ENCODE measurements at regions not wholly inside any gene's neighbourhood (a gene's known extent, or its start where the extent isn't known, plus 50 kb on each side); places are given as distances from the start of the nearest gene placed in this dataset.

DNA sequence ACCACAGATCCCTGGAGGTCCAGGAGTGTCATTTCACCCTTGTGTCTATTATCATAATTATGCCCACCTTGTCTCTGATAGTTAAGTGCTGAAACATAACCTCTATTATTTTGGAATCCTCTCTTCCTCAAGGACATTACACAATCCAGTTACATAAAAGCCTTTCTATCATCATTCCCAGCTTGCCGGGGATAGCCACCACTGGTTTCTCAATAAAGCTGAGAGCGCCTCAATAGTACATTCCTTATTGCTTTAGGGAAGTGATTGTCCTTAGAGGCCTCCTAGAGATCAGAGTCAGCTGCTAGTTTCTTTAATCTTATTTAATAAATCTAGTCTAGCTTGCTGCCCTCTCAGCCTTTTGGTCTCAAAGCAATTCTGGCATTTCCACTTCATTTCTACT lies 490.0 kb upstream of the ATXN8OS start:
- Histone ChIP-seq H3K27ac (ENCODE audit: extremely low read depth, low read depth, low read length) (no peak overlapping the region), H3K9me3 (ENCODE audit: control insufficient read depth, insufficient read depth, low read depth, low read length) (no peaks in the 10 kb centered on the region), H3K4me3 (ENCODE audit: low read depth, low read length) (no peak overlapping the region), H3K4me1 (ENCODE audit: control insufficient read depth, insufficient read depth, low read length) (no peaks in the 10 kb centered on the region), H3K36me3 (ENCODE audit: control insufficient read depth in 2 of 2, insufficient read depth in 1 of 2, low read length in 2 of 2) (no peaks in the 10 kb centered on the region)
- CTCF ChIA-PET: no interaction called here
- POLR2A ChIA-PET: no interaction called here
- TF ChIP-seq ZNF623 (tag by site-specific recombination; IDR thresholded peaks at IDR 0.05) (no peak), GFI1B (tag by site-specific recombination; IDR thresholded peaks at IDR 0.05) (no peak), ZNF221 (tag by site-specific recombination; IDR thresholded peaks at IDR 0.05; ENCODE audit: borderline replicate concordance) (no peak), ZNF23 (tag by site-specific recombination; IDR thresholded peaks at IDR 0.05; ENCODE audit: borderline replicate concordance) (no peak), ZNF341 (tag by site-specific recombination; IDR thresholded peaks at IDR 0.05; ENCODE audit: low read depth) (no peak), SCRT2 (tag by site-specific recombination; IDR thresholded peaks at IDR 0.05) (no peak), OSR2 (tag by site-specific recombination; IDR thresholded peaks at IDR 0.05) (no peak)
- TF ChIP-seq, protein P1, sequence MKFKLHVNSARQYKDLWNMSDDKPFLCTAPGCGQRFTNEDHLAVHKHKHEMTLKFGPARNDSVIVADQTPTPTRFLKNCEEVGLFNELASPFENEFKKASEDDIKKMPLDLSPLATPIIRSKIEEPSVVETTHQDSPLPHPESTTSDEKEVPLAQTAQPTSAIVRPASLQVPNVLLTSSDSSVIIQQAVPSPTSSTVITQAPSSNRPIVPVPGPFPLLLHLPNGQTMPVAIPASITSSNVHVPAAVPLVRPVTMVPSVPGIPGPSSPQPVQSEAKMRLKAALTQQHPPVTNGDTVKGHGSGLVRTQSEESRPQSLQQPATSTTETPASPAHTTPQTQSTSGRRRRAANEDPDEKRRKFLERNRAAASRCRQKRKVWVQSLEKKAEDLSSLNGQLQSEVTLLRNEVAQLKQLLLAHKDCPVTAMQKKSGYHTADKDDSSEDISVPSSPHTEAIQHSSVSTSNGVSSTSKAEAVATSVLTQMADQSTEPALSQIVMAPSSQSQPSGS (tag by site-specific recombination; IDR thresholded peaks at IDR 0.05; ENCODE audit: low read depth): no peak
- TF ChIP-seq, protein P2, sequence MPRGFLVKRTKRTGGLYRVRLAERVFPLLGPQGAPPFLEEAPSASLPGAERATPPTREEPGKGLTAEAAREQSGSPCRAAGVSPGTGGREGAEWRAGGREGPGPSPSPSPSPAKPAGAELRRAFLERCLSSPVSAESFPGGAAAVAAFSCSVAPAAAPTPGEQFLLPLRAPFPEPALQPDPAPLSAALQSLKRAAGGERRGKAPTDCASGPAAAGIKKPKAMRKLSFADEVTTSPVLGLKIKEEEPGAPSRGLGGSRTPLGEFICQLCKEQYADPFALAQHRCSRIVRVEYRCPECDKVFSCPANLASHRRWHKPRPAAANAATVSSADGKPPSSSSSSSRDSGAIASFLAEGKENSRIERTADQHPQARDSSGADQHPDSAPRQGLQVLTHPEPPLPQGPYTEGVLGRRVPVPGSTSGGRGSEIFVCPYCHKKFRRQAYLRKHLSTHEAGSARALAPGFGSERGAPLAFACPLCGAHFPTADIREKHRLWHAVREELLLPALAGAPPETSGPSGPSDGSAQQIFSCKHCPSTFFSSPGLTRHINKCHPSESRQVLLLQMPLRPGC (tag by site-specific recombination; IDR thresholded peaks at IDR 0.05): no peak
- TF ChIP-seq, protein P3, sequence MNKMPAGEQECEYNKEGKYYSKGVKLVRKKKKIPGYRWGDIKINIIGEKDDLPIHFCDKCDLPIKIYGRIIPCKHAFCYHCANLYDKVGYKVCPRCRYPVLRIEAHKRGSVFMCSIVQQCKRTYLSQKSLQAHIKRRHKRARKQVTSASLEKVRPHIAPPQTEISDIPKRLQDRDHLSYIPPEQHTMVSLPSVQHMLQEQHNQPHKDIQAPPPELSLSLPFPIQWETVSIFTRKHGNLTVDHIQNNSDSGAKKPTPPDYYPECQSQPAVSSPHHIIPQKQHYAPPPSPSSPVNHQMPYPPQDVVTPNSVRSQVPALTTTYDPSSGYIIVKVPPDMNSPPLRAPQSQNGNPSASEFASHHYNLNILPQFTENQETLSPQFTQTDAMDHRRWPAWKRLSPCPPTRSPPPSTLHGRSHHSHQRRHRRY (tag by site-specific recombination; IDR thresholded peaks at IDR 0.05): no peak

DNA sequence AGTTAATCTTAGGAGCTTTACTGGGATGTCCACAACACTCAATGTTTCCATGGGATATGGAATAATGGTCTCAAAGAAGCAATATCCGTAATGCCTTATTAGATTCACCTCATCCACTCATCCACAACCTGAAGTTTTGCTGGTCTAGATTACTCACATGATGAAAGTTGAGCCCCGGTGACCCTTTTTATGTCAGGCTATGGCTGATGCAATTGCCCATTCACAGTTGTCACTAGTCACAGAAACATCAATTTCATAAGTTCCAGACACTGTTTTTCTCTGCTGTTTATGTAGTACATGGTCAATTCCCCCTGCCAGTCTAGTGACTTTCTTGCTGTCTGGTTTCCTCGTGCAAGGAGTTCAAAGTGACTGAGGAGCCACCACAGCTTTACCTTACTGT lies 491.2 kb upstream of the ATXN8OS start:
- Histone ChIP-seq H3K36me3 (ENCODE audit: control insufficient read depth in 2 of 2, insufficient read depth in 1 of 2, low read length in 2 of 2) (no peaks in the 10 kb centered on the region), H3K9me3 (ENCODE audit: control insufficient read depth, insufficient read depth, low read depth, low read length) (no peaks in the 10 kb centered on the region), H3K4me3 (ENCODE audit: low read depth, low read length) (no peak overlapping the region), H3K4me1 (ENCODE audit: control insufficient read depth, insufficient read depth, low read length) (no peaks in the 10 kb centered on the region), H3K27ac (ENCODE audit: extremely low read depth, low read depth, low read length) (no peak overlapping the region)
- ChIA-PET POLR2A (no interaction called here), CTCF (no interaction called here)
- no peak for TF ChIP-seq KLF8 (tag by site-specific recombination; IDR thresholded peaks at IDR 0.05)
- no peak for TF ChIP-seq ZNF138 (tag by site-specific recombination; IDR thresholded peaks at IDR 0.05; ENCODE audit: borderline replicate concordance)
- TF ChIP-seq ZNF654 (tag by site-specific recombination; IDR thresholded peaks at IDR 0.05; ENCODE audit: low read depth): no peak
- TF ChIP-seq ZNF335 (tag by site-specific recombination; conservative IDR thresholded peaks at IDR 0.05): no peak
- TF ChIP-seq, protein P4, sequence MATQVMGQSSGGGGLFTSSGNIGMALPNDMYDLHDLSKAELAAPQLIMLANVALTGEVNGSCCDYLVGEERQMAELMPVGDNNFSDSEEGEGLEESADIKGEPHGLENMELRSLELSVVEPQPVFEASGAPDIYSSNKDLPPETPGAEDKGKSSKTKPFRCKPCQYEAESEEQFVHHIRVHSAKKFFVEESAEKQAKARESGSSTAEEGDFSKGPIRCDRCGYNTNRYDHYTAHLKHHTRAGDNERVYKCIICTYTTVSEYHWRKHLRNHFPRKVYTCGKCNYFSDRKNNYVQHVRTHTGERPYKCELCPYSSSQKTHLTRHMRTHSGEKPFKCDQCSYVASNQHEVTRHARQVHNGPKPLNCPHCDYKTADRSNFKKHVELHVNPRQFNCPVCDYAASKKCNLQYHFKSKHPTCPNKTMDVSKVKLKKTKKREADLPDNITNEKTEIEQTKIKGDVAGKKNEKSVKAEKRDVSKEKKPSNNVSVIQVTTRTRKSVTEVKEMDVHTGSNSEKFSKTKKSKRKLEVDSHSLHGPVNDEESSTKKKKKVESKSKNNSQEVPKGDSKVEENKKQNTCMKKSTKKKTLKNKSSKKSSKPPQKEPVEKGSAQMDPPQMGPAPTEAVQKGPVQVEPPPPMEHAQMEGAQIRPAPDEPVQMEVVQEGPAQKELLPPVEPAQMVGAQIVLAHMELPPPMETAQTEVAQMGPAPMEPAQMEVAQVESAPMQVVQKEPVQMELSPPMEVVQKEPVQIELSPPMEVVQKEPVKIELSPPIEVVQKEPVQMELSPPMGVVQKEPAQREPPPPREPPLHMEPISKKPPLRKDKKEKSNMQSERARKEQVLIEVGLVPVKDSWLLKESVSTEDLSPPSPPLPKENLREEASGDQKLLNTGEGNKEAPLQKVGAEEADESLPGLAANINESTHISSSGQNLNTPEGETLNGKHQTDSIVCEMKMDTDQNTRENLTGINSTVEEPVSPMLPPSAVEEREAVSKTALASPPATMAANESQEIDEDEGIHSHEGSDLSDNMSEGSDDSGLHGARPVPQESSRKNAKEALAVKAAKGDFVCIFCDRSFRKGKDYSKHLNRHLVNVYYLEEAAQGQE (tag by site-specific recombination; IDR thresholded peaks at IDR 0.05): no peak
- TF ChIP-seq ZNF223 (tag by site-specific recombination; IDR thresholded peaks at IDR 0.05): no peak
- TF ChIP-seq, protein P5, sequence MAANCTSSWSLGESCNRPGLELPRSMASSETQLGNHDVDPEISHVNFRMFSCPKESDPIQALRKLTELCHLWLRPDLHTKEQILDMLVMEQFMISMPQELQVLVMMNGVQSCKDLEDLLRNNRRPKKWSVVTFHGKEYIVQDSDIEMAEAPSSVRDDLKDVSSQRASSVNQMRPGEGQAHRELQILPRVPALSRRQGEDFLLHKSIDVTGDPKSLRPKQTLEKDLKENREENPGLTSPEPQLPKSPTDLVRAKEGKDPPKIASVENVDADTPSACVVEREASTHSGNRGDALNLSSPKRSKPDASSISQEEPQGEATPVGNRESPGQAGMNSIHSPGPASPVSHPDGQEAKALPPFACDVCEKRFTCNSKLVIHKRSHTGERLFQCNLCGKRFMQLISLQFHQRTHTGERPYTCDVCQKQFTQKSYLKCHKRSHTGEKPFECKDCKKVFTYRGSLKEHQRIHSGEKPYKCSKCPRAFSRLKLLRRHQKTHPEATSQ (tag by site-specific recombination; IDR thresholded peaks at IDR 0.05): no peak
- no peak for TF ChIP-seq ZNF416 (tag by site-specific recombination; IDR thresholded peaks at IDR 0.05)
- TF ChIP-seq ZNF473 (tag by site-specific recombination; IDR thresholded peaks at IDR 0.05): no peak
- TF ChIP-seq, protein P6, sequence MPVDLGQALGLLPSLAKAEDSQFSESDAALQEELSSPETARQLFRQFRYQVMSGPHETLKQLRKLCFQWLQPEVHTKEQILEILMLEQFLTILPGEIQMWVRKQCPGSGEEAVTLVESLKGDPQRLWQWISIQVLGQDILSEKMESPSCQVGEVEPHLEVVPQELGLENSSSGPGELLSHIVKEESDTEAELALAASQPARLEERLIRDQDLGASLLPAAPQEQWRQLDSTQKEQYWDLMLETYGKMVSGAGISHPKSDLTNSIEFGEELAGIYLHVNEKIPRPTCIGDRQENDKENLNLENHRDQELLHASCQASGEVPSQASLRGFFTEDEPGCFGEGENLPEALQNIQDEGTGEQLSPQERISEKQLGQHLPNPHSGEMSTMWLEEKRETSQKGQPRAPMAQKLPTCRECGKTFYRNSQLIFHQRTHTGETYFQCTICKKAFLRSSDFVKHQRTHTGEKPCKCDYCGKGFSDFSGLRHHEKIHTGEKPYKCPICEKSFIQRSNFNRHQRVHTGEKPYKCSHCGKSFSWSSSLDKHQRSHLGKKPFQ (tag by site-specific recombination; IDR thresholded peaks at IDR 0.05): no peak
- no peak for TF ChIP-seq GLI2 (tag by site-specific recombination; IDR thresholded peaks at IDR 0.05; ENCODE audit: borderline replicate concordance, low read depth)
- no peak for TF ChIP-seq HOXD13 (CRISPR knock-in tag; IDR thresholded peaks at IDR 0.05; ENCODE audit: borderline replicate concordance)
- TF ChIP-seq, protein P7, sequence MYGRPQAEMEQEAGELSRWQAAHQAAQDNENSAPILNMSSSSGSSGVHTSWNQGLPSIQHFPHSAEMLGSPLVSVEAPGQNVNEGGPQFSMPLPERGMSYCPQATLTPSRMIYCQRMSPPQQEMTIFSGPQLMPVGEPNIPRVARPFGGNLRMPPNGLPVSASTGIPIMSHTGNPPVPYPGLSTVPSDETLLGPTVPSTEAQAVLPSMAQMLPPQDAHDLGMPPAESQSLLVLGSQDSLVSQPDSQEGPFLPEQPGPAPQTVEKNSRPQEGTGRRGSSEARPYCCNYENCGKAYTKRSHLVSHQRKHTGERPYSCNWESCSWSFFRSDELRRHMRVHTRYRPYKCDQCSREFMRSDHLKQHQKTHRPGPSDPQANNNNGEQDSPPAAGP (tag by site-specific recombination; IDR thresholded peaks at IDR 0.05): no peak
